NCI-H69 (cell line): ENCODE measurements at regions not wholly inside any gene's neighbourhood (a gene's known extent, or its start where the extent isn't known, plus 50 kb on each side); places are given as distances from the start of the nearest gene placed in this dataset.

Experiments
- DNase-seq: peaks from one replicate; lab custom pipeline; 2025; lab: John Stamatoyannopoulos, UW

DNA sequence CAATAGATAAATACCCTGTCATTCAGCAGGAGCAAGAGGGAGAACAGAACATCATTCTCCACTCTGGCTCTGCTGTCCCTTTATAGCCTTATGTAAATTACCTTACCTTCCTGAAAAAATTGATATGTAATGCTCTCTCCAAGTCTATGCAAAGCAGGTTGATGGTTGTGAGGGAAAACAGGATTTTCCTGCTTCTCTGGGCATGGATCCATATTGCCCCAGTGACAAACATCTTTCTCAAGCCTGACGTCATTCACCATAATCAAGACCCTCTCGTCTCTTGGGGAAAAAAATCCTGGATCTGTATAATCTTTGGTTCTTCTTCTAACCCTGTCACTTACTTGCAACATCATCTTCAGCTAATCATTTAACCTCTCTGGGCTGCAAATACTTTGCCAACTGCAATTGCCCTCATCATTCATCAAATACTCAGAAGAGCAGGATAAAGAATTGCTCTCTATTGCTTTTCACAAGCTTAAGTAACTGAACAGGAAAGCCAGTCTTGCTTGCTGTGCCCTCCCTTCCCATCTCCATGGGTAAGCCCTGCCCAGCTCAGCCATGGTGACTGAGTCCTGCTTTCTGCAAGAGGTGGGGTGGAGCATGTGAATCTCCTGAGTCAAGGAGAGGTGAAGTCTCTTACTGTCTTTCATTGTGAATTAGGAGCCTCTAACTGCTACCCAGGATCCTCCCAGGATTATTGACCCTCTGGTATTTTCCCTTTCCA is 123.7 kb upstream of the KLF7 start:
- peak; percentile 44 for DNase-seq

DNA sequence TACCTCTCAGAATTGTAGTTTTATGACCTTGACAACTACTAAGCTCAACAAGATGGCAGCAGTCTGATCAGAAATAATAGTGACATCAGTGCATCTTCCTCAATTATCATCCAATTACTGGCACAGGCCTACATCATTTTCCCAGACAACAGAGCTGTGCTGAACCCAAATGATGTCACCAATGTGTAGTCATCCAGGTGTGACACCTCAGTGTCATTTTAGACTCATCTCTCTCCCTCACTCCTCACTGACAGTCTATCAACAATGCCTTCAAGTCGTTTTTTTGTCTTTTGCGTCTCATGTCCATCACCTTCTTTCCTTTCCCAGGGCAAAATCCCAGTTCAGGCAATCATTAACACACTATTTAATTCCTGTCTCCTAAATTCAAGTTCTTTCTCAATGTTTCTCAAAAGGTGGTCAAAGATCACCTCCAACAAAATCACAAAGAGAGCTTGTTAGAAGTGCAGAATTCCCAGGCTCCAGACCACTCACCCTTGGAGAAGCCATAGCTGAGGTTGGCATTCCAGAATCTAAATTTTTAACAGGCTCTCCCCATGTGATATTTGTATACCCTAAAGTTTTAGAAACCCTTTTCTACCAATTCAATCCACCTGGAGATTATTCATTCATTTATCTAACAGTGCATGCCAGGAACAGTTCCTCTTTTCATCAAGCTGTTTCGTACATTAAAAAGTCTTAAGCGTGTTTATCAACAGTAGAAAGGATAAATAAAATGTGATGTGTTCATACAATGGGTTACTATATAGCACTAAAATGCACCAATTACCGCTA is 125.3 kb upstream of the KLF7 start:
- DNase-seq, result no peak

GRCh38 chr2:207291625-207292252 is 126.0 kb upstream of the KLF7 start:
- DNase-seq, result no peak

DNA sequence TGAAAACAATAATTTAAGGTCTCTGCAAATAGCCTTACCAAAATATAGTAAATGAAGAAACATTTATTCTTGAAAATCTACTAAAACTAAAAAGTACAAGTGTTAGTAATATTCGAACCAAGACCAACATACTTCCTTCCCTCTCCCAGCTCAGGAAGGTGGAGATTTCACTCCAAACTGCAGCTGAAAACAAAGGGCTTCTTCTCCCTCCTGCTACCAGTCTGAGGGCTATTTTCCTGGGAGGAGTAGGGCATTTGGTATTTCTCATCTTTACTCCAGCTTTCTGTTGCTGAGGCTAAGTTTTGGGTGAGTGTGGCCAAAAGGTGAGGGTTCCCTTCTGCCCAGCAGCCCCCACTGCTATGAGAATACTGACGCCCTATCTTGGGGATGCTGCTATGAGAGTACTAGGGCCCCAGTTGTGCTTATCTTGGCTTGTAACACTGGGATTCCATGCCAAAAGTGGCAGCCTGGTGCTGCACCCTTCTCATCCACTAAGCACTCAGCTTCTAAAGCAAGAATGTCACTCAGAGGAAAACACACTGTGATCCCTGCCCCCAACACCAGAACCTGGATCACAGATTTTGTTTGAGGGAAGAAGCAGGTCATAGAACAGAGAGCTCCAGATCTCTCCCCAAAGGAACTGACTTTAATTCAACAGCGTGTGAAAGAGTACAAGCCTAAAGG is 130.7 kb upstream of the KLF7 start:
- peak; percentile 43 for DNase-seq

DNA sequence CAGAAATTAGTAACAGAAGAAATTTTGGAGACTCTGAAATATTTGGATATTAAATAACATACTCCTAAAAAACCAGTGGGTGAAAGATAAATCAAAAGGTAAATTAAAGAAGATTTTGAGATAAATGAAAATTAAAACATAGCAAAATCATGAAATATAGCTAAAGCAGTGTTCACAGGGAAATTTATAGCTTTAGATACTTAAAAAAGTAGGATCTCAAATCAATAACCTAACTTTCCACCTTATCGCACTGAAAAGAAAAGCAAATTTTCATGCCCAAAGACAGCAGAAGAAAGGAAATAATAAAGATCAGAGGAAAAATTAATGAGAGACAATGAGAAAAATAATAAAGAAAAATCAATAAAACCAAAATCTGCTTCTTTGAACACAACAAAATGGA is 135.1 kb upstream of the KLF7 start:
- DNase-seq, result no peak

GRCh38 chr2:207304761-207305160 is 139.0 kb upstream of the KLF7 start:
- DNase-seq, result no peak

DNA sequence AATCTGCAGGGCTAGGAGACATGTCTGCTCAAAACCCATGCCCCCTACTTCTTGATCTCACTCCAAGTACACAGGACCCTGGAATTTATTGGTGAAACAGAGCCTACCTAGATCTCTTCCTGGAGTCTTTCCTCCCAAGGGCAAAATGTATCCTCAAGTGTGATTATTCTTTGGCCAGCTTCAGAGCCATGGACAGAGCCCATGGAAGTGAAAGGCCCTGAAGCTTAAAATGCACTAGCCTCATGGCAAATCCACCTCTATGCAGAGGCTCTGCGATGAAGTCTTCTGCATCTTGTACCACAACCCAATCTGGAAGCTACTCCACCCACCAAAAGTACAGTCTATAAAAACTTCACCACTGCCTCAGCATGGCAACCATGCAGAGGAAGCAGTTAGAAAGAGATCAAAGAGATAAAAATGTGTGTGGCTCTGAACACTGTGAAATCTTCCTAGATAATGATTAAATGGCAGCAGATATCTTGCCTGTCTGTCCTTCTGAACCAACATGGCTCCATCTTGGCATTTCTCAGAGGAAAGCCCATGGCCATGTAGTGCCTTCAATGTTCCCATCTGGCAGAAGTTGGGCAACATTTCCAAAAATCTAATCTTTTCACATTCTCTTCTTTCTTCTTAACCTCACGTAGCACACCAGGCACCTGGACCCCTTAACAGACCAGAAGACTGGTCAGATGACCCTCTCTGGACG is 142.9 kb upstream of the KLF7 start:
- DNase-seq, result no peak

GRCh38 chr2:207311316-207312005 is 145.7 kb upstream of the KLF7 start:
- peak; percentile 83 for DNase-seq

DNA sequence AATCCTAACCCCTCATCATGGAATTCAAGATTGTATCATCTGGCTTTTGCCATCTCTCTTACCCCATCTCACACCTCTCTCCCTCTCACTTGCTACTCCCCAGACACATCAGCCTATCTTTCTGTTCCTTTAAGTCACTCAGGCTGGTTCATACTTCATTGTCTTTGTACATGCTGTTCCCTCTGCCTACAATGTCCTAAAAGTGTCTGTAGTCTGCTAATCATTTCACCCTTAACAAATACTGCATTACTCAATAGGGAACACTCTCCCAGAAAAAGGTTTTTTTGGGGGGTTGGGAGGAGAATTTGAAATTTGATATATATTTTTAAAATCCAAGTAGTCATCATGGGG is 146.2 kb upstream of the KLF7 start:
- DNase-seq, result no peak

DNA sequence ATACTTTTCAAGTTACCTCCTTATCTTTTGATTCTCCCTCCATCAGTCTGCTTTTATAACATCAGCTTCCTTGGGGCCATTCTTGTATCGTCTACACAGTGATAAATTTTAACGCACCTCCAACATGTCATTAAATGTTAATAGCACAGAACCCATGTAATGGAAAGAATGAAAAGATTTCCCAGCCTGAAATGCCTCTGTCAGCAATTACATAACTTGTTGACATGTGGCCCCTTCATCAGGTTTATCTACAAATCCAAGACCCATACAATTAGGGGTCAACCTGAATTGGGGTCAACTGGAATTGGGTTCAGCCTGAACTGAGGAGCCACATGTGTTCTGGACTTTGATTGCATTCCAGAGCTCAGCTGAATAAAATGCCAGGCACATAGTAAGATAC is 148.2 kb upstream of the KLF7 start:
- DNase-seq, result peak; percentile 33

- DNase-seq, result peak; percentile 60
Measured at GRCh38 chr2:207315131-207315530, 149.4 kb upstream of the KLF7 start.

- DNase-seq, result no peak
Measured at GRCh38 chr2:207316484-207316883, 150.7 kb upstream of the KLF7 start.

GRCh38 chr2:207316906-207317305 is 151.2 kb upstream of the KLF7 start:
- no peak for DNase-seq

GRCh38 chr2:207317378-207317984 is 151.7 kb upstream of the KLF7 start:
- no peak for DNase-seq

GRCh38 chr2:207318181-207318628 is 152.5 kb upstream of the KLF7 start:
- DNase-seq, result no peak

- DNase-seq, result peak; percentile 42
Measured at GRCh38 chr2:207319316-207319715, 153.6 kb upstream of the KLF7 start.

DNA sequence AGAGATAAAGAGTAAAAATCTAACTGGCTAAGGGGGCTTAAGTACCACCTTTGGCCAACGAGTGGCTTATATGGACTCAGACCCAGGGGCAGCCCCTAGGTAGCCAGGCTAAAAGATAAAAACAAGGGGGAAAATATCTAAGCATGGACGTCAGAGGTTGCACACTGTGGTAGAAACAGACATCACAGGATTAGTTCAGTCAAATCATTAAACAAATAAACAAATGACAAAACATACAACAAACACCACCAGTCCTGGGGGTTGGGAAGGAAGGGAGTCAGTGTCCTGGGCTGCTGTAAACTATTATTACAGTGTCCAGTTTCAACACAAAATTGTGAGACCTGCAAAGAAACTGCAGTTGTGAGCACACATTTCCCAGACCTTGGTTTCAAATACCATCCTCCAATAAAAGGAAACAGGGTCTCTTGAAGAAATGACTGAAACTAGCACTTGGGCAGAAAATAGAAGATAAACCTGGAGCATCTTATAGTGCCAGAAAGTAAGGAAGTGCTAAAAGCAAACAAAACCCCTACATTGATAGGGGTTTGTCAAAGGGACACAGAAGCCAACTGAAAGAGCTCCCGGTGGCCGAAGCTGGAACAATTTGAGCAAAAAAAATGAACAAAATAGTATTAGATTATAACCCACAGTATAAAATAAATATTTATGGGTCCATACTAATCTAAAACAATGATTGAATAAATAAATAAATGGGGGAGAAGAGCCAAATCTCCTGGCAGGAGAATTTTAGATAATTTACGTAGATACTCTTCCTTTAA is 154.8 kb upstream of the KLF7 start:
- DNase-seq, result no peak

DNA sequence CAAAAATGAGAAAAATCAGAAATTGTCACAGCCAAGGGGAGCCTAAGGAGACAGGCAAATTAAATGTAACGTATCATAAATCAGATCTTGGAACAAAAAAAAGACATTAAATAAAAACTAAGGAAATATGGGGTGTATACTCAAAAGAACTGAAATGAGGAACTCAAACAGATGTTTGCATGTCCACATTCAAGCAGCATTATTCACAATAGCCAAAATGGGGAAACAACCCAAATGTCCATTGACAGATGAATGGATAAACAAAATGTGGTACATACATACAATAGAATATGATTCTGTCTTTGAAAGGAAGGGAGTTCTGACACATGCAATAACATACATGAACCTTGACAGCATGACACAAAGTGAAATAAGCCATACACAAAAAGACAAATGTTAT is 155.8 kb upstream of the KLF7 start:
- DNase-seq, result no peak

DNA sequence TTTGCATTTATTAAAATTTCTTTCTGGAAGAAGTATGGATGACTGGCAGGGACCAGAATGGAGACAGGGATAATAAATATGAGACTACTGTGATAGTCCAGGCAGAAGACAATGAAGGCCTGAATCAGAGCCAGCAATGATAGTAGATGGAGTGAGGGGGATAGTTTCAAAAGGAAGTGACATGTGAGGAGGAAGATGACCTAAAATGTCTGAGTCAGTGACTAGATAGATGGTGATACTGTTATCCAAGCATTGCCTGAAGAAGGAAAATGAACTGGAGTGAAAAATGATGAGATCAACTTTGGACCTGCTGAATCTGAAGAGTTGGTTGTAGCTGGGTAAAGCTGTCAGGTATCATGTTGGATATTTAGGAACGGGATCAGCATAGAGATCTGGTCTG is 158.3 kb upstream of the KLF7 start:
- no peak for DNase-seq

- DNase-seq, result no peak
Measured at GRCh38 chr2:207327513-207327912, 161.8 kb upstream of the KLF7 start.
